ENCODE measurements at regions not wholly inside any gene's neighbourhood (a gene's known extent, or its start where the extent isn't known, plus 50 kb on each side); places are given as distances from the start of the nearest gene placed in this dataset.

- no peak for DNase-seq (ENCODE audit: low read depth, low spot score)
- TF ChIP-seq CTCF (IDR thresholded peaks at IDR 0.05; ENCODE audit: insufficient read depth, low read length, missing control alignments): no peak
- ChIA-PET CTCF (interaction anchor here (1.0 to 1.6 kb wide), 5 partner anchors 114 to 256 kb away, joined by 3 to 6 read pairs (median 4); no protein-coding TSS in a partner anchor), POLR2A (no interaction called here)
- H3K4me3 ChIP-seq (ENCODE audit: low read depth, low read length): no peak overlapping the region
Observed at GRCh38 chr12:132409495-132410295, 80.3 kb upstream of the FBRSL1 start.

GRCh38 chr12:132408626-132409494 is 79.5 kb upstream of the GALNT9 start:
- DNase-seq (ENCODE audit: low read depth, low spot score): no peak
- ChIA-PET CTCF (interaction anchor here (1.2 kb wide), 1 partner anchor 255 kb away, joined by 3 read pairs; no protein-coding TSS in a partner anchor), POLR2A (no interaction called here)
- no peak for TF ChIP-seq CTCF (IDR thresholded peaks at IDR 0.05; ENCODE audit: insufficient read depth, low read length, missing control alignments)
- no peak overlapping the region for H3K4me3 ChIP-seq (ENCODE audit: low read depth, low read length)

- POLR2A ChIA-PET: no interaction called here
- CTCF ChIA-PET: interaction anchor here (1.2 kb wide), 1 partner anchor 254 kb away, joined by 3 read pairs; no protein-coding TSS in a partner anchor
Observed at GRCh38 chr12:132407992-132408391, 78.6 kb upstream of the GALNT9 start.

GRCh38 chr12:132407451-132407961 is 78.1 kb upstream of the GALNT9 start:
- TF ChIP-seq CTCF (IDR thresholded peaks at IDR 0.05; ENCODE audit: insufficient read depth, low read length, missing control alignments): no peak
- CTCF ChIA-PET: no interaction called here

More at GRCh38 chr12:132407992-132408391, 78.6 kb upstream of the GALNT9 start:
- DNase-seq (ENCODE audit: low read depth, low spot score): no peak
- TF ChIP-seq CTCF (IDR thresholded peaks at IDR 0.05; ENCODE audit: insufficient read depth, low read length, missing control alignments): no peak
- H3K4me3 ChIP-seq (ENCODE audit: low read depth, low read length): no peak overlapping the region

GRCh38 chr12:132406493-132407450 is 77.4 kb upstream of the GALNT9 start:
- CTCF ChIA-PET: interaction anchor here (2.0 kb wide), 1 partner anchor 8 kb away, joined by 13 read pairs; no protein-coding TSS in a partner anchor
- no peak for DNase-seq (ENCODE audit: low read depth, low spot score)
- no peak overlapping the region for H3K4me3 ChIP-seq (ENCODE audit: low read depth, low read length)
- POLR2A ChIA-PET: no interaction called here
- TF ChIP-seq CTCF (IDR thresholded peaks at IDR 0.05; ENCODE audit: insufficient read depth, low read length, missing control alignments): no peak

More at GRCh38 chr12:132407451-132407961, 78.1 kb upstream of the GALNT9 start:
- POLR2A ChIA-PET: no interaction called here
- H3K4me3 ChIP-seq (ENCODE audit: low read depth, low read length): no peak overlapping the region
- no peak for DNase-seq (ENCODE audit: low read depth, low spot score)

All from AG04449 (cell line).